ENCODE measurements at regions not wholly inside any gene's neighbourhood (a gene's known extent, or its start where the extent isn't known, plus 50 kb on each side); places are given as distances from the start of the nearest gene placed in this dataset.

- no peak overlapping the region for H3K23ac ChIP-seq (ENCODE audit: low read length)
- no peak overlapping the region for H3K4ac ChIP-seq (ENCODE audit: low read depth, low read length)
- no peaks in the 10 kb centered on the region for H3K4me1 ChIP-seq (ENCODE audit: control insufficient read depth in 1 of 2, insufficient read depth in 2 of 2, low read length in 2 of 2)
- no peak overlapping the region for H2AK5ac ChIP-seq (ENCODE audit: low read length)
- no peaks in the 10 kb centered on the region for H3K36me3 ChIP-seq (ENCODE audit: control insufficient read depth in 1 of 2, insufficient read depth in 2 of 2, low read length in 2 of 2)
- no peak overlapping the region for H3K18ac ChIP-seq (ENCODE audit: low read length)
- H3K9ac ChIP-seq (ENCODE audit: low read length), result no peak overlapping the region
- no peak overlapping the region for H3K14ac ChIP-seq (ENCODE audit: low read length)
- no peak for DNase-seq
- H2AFZ ChIP-seq (ENCODE audit: insufficient read depth, low read length, poor library complexity), result no peak overlapping the region
- no peak overlapping the region for H3K4me3 ChIP-seq (ENCODE audit: low read depth, low read length)
- no peak overlapping the region for H2BK5ac ChIP-seq (ENCODE audit: low read depth, low read length, poor library complexity)
- H3K9me3 ChIP-seq (ENCODE audit: insufficient read depth, low read depth, low read length), result no peaks in the 10 kb centered on the region
- H4K8ac ChIP-seq (ENCODE audit: low read depth, low read length), result no peak overlapping the region
- no peak overlapping the region for H3K27ac ChIP-seq (ENCODE audit: low read depth, low read length)
- no CpG with 5 or more reads among the region's 3 CpGs for WGBS (ENCODE audit: extremely low coverage, insufficient coverage, insufficient read length)
- H3K4me2 ChIP-seq (ENCODE audit: low read length), result no peak overlapping the region
- no peak overlapping the region for H2BK120ac ChIP-seq (ENCODE audit: insufficient read depth, low read length, poor library complexity)
- H4K12ac ChIP-seq (ENCODE audit: low read depth, low read length), result no peak overlapping the region
- H3K79me2 ChIP-seq (ENCODE audit: control insufficient read depth, insufficient read depth, low read length, poor library complexity), result no peaks in the 10 kb centered on the region
- H3K27me3 ChIP-seq (ENCODE audit: insufficient read depth, low read length), result no peaks in the 10 kb centered on the region
- H3K79me1 ChIP-seq (ENCODE audit: low read length), result no peaks in the 10 kb centered on the region
- no peak overlapping the region for H2BK12ac ChIP-seq (ENCODE audit: low read length)
- H4K91ac ChIP-seq (ENCODE audit: low read depth, low read length), result no peak overlapping the region
Observed at GRCh38 chr5:92435781-92436180, 1052.7 kb upstream of the ARRDC3 start.

GRCh38 chr5:92429646-92430045 lies 1046.5 kb upstream of the ARRDC3 start:
- Histone ChIP-seq H4K12ac (ENCODE audit: low read depth, low read length) (no peak overlapping the region), H3K79me2 (ENCODE audit: control insufficient read depth, insufficient read depth, low read length, poor library complexity) (no peaks in the 10 kb centered on the region), H2AK5ac (ENCODE audit: low read length) (no peak overlapping the region), H3K23ac (ENCODE audit: low read length) (no peak overlapping the region), H4K8ac (ENCODE audit: low read depth, low read length) (no peak overlapping the region), H3K9me3 (ENCODE audit: insufficient read depth, low read depth, low read length) (no peaks in the 10 kb centered on the region), H3K27ac (ENCODE audit: low read depth, low read length) (no peak overlapping the region), H3K4me2 (ENCODE audit: low read length) (no peak overlapping the region), H3K4me3 (ENCODE audit: low read depth, low read length) (no peak overlapping the region), H3K27me3 (ENCODE audit: insufficient read depth, low read length) (no peaks in the 10 kb centered on the region), H2BK5ac (ENCODE audit: low read depth, low read length, poor library complexity) (no peak overlapping the region), H3K79me1 (ENCODE audit: low read length) (no peaks in the 10 kb centered on the region), H2AFZ (ENCODE audit: insufficient read depth, low read length, poor library complexity) (no peak overlapping the region), H2BK120ac (ENCODE audit: insufficient read depth, low read length, poor library complexity) (no peak overlapping the region), H4K91ac (ENCODE audit: low read depth, low read length) (no peak overlapping the region), H3K4me1 (ENCODE audit: control insufficient read depth in 1 of 2, insufficient read depth in 2 of 2, low read length in 2 of 2) (no peaks in the 10 kb centered on the region), H3K9ac (ENCODE audit: low read length) (no peak overlapping the region), H3K14ac (ENCODE audit: low read length) (no peak overlapping the region), H2BK12ac (ENCODE audit: low read length) (no peak overlapping the region), H3K18ac (ENCODE audit: low read length) (no peak overlapping the region), H3K36me3 (ENCODE audit: control insufficient read depth in 1 of 2, insufficient read depth in 2 of 2, low read length in 2 of 2) (no peaks in the 10 kb centered on the region), H3K4ac (ENCODE audit: low read depth, low read length) (no peak overlapping the region)
- no CpG with 5 or more reads among the region's 3 CpGs for WGBS (ENCODE audit: extremely low coverage, insufficient coverage, insufficient read length)
- DNase-seq, result no peak

GRCh38 chr5:92428415-92428814 lies 1045.3 kb upstream of the ARRDC3 start:
- DNase-seq, result no peak
- H3K23ac ChIP-seq (ENCODE audit: low read length), result no peak overlapping the region
- no peak overlapping the region for H2BK120ac ChIP-seq (ENCODE audit: insufficient read depth, low read length, poor library complexity)
- no peaks in the 10 kb centered on the region for H3K36me3 ChIP-seq (ENCODE audit: control insufficient read depth in 1 of 2, insufficient read depth in 2 of 2, low read length in 2 of 2)
- no peaks in the 10 kb centered on the region for H3K9me3 ChIP-seq (ENCODE audit: insufficient read depth, low read depth, low read length)
- no peak overlapping the region for H3K18ac ChIP-seq (ENCODE audit: low read length)
- H4K12ac ChIP-seq (ENCODE audit: low read depth, low read length), result no peak overlapping the region
- H3K79me1 ChIP-seq (ENCODE audit: low read length), result no peaks in the 10 kb centered on the region
- H3K4me1 ChIP-seq (ENCODE audit: control insufficient read depth in 1 of 2, insufficient read depth in 2 of 2, low read length in 2 of 2), result no peaks in the 10 kb centered on the region
- no peak overlapping the region for H2AFZ ChIP-seq (ENCODE audit: insufficient read depth, low read length, poor library complexity)
- no peak overlapping the region for H2BK12ac ChIP-seq (ENCODE audit: low read length)
- no peak overlapping the region for H4K91ac ChIP-seq (ENCODE audit: low read depth, low read length)
- no peak overlapping the region for H2AK5ac ChIP-seq (ENCODE audit: low read length)
- no peak overlapping the region for H2BK5ac ChIP-seq (ENCODE audit: low read depth, low read length, poor library complexity)
- H3K4me3 ChIP-seq (ENCODE audit: low read depth, low read length), result no peak overlapping the region
- H3K79me2 ChIP-seq (ENCODE audit: control insufficient read depth, insufficient read depth, low read length, poor library complexity), result no peaks in the 10 kb centered on the region
- H3K14ac ChIP-seq (ENCODE audit: low read length), result no peak overlapping the region
- no peak overlapping the region for H3K4me2 ChIP-seq (ENCODE audit: low read length)
- no peak overlapping the region for H3K4ac ChIP-seq (ENCODE audit: low read depth, low read length)
- no peak overlapping the region for H3K27ac ChIP-seq (ENCODE audit: low read depth, low read length)
- WGBS (ENCODE audit: extremely low coverage, insufficient coverage, insufficient read length), result no CpG with 5 or more reads among the region's 4 CpGs
- H3K9ac ChIP-seq (ENCODE audit: low read length), result no peak overlapping the region
- no peak overlapping the region for H4K8ac ChIP-seq (ENCODE audit: low read depth, low read length)
- H3K27me3 ChIP-seq (ENCODE audit: insufficient read depth, low read length), result no peaks in the 10 kb centered on the region

GRCh38 chr5:92424785-92425426 lies 1041.8 kb upstream of the ARRDC3 start:
- no peak overlapping the region for H2AK5ac ChIP-seq (ENCODE audit: low read length)
- H3K18ac ChIP-seq (ENCODE audit: low read length), result no peak overlapping the region
- no peak overlapping the region for H3K27ac ChIP-seq (ENCODE audit: low read depth, low read length)
- no peak overlapping the region for H2BK120ac ChIP-seq (ENCODE audit: insufficient read depth, low read length, poor library complexity)
- H4K91ac ChIP-seq (ENCODE audit: low read depth, low read length), result no peak overlapping the region
- H2BK12ac ChIP-seq (ENCODE audit: low read length), result no peak overlapping the region
- no peak overlapping the region for H2AFZ ChIP-seq (ENCODE audit: insufficient read depth, low read length, poor library complexity)
- H3K4me1 ChIP-seq (ENCODE audit: control insufficient read depth in 1 of 2, insufficient read depth in 2 of 2, low read length in 2 of 2), result no peaks in the 10 kb centered on the region
- H3K4me2 ChIP-seq (ENCODE audit: low read length), result no peak overlapping the region
- no peak overlapping the region for H4K12ac ChIP-seq (ENCODE audit: low read depth, low read length)
- H3K79me2 ChIP-seq (ENCODE audit: control insufficient read depth, insufficient read depth, low read length, poor library complexity), result no peaks in the 10 kb centered on the region
- H3K23ac ChIP-seq (ENCODE audit: low read length), result no peak overlapping the region
- H2BK5ac ChIP-seq (ENCODE audit: low read depth, low read length, poor library complexity), result no peak overlapping the region
- no peak overlapping the region for H3K9ac ChIP-seq (ENCODE audit: low read length)
- H3K4ac ChIP-seq (ENCODE audit: low read depth, low read length), result no peak overlapping the region
- no peak overlapping the region for H3K14ac ChIP-seq (ENCODE audit: low read length)
- no peaks in the 10 kb centered on the region for H3K9me3 ChIP-seq (ENCODE audit: insufficient read depth, low read depth, low read length)
- H3K36me3 ChIP-seq (ENCODE audit: control insufficient read depth in 1 of 2, insufficient read depth in 2 of 2, low read length in 2 of 2), result no peaks in the 10 kb centered on the region
- no peak overlapping the region for H3K4me3 ChIP-seq (ENCODE audit: low read depth, low read length)
- no peak overlapping the region for H4K8ac ChIP-seq (ENCODE audit: low read depth, low read length)
- no peak for DNase-seq
- WGBS (ENCODE audit: extremely low coverage, insufficient coverage, insufficient read length), result no CpG with 5 or more reads among the region's 1 CpG
- no peaks in the 10 kb centered on the region for H3K27me3 ChIP-seq (ENCODE audit: insufficient read depth, low read length)
- no peaks in the 10 kb centered on the region for H3K79me1 ChIP-seq (ENCODE audit: low read length)
